ENCODE measurements at regions not wholly inside any gene's neighbourhood (a gene's known extent, or its start where the extent isn't known, plus 50 kb on each side); places are given as distances from the start of the nearest gene placed in this dataset.
"Not testable (repeated sequence)": the region's sequence is repeated elsewhere in the genome, so short reads cannot be mapped to it uniquely, and the experiment has no call there.

GRCh38 chr6:139539852-139540251, 165.4 kb upstream of the CITED2 start:
- DNase-seq (ENCODE audit: low read depth): no peak

- DNase-seq (ENCODE audit: low read depth): no peak
Measured at GRCh38 chr6:139538366-139538765, 163.9 kb upstream of the CITED2 start.

GRCh38 chr6:139536751-139537617, 162.5 kb upstream of the CITED2 start:
- DNase-seq (ENCODE audit: low read depth): no peak

DNA sequence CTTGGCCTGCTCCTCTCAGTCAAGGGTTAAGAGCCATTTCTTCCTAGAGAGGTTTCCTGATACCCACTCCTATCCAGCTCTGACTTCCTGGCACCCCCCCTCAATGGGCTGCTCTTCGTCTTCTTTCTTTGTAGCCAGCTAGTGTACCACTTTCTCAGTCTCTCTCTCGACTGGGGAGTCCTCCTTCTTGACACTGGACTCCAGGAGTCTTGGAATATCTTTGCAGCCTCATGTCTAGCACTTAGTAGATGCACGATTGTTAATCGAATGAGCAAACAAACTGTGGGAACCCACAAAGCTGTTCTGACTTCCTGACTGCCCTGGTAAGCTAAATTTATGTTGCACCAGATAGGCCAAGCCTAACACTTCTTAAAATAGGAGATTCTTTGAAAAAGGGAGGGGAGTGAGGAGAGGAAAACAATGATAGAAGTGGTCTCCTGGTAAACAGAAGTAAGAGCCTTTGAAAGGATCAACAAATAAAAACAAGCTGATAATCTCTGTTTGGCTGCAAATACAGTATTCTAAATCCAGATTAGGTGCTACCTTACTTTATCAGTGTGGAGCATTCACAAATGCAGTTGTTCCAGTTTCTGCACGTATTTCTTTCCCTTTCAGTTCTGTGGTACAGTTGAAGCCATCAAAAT, 160.1 kb upstream of the CITED2 start:
- DNase-seq (ENCODE audit: low read depth): no peak

DNA sequence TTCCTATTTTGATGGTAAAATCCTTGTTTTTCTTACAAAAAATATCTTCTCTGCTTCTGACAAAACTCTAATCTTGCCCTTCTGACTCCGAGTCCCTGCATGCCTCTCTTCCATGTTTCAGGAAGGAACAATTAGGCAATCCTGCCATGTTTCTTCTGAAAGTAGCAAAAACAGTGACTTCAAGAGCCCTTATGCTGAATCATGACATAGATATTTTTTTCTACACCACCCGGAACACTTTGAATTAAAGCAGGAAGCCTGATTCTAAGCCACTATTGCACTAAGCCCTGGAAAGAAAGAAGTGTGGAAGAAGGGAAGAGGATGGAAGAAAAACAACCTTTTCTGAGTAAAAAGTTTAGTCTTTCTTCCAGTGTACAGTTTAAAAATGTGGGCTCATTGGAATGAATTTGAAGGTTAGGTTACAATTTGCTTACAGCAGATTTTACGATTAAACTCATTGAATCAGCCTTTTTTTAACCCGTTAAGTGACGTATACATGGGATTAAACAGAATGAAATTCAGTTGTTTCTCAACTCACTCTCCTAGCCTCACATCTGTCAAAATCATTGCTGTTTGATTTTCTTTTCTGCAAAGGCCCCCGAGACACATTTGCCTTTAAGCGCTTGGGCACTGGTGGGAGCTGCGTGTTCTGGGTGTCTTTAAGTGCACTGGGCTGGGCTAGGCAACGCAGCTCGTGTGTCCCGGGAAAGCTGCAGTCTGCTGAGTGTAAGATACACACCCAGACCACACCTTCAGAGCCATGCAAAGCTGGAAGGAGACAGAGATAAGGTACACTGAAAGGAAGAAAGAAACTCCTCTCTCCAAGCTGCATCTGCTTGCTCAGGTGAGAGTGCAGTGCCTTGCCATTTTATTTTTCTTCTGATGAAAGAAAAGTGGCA, 159.4 kb upstream of the CITED2 start:
- no peak for DNase-seq (ENCODE audit: low read depth)

DNA sequence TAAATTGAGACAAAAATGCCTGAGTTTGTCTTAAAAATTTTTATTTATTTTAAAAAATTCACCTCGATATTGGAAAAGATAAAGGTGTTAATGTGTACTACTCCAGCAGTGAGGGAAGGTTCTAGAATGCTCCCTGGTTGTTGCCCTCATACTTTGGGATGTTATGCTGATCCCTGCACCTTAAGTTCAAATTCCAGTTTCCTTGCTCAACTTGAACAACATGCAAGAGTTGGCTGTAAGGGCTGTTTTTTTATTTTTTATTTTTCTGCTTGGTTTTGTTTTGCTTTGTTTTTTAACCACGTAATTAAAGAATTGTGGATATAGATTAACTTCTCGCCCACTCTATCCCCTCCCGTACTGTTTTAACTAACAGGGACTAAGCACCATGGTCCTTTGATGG, 158.7 kb upstream of the CITED2 start:
- no peak for DNase-seq (ENCODE audit: low read depth)

GRCh38 chr6:139531148-139532115, 157.0 kb upstream of the CITED2 start:
- peak; percentile 12 for DNase-seq (ENCODE audit: low read depth)

DNA sequence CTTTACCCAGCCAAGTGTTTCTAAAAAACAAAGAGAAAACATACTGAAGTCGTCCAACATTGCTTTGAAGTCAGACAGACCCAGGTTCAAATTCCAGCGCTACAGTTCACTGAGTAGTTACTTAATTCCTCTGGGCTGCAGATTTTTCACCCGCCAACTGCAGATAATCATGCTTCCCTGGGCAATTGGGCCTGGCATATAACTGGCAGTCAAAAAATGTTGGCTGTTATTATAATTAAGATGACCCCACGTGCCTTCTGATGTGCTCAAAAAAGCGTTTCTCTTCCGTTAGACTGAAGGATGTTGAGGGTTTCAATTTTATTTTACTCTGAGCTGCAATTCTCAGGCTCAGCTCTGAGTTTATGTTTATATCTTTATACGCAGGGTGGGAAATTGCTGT, 156.1 kb upstream of the CITED2 start:
- no peak for DNase-seq (ENCODE audit: low read depth)

DNA sequence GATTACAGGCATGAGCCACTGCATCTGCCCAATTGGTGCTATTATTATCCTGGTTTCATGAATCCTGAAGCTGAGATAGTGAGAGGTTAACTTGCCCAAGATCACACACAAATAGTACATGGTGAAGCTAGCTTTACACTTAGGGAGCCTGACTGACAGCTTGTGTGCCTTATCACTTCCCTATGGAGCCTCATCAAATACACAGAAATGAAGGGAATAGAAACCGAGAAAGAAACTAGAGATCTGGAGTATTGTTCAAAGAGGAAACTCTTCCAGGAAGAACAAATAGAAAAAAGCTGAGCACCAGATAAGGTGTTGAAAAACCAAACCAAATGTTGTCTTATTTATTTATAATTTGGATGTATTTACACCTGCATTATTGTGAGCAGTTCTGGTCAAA, 155.0 kb upstream of the CITED2 start:
- DNase-seq (ENCODE audit: low read depth): no peak

GRCh38 chr6:139528471-139528870, 154.0 kb upstream of the CITED2 start:
- DNase-seq (ENCODE audit: low read depth): no peak

DNA sequence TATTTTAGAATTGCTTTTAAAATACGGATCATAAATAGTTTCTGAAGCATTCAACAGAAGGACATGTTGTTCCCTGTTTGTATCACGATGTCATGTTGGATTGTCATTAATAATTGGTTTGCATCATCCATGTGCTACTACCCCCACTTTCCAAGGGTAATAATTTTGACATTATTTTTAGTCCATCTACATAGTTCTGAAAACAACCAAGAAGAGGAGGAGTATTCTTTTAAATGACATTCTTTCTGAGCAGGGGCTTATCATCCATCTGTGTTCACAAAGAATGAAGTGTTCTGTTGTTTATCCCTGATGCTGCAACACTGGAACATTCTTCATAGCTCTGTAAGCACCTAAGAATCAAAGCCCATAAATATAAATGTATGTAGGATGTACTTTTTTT, 151.0 kb upstream of the CITED2 start:
- no peak for DNase-seq (ENCODE audit: low read depth)

- DNase-seq (ENCODE audit: low read depth): no peak
Measured at GRCh38 chr6:139523986-139524385, 149.5 kb upstream of the CITED2 start.

GRCh38 chr6:139522511-139523220, 148.2 kb upstream of the CITED2 start:
- no peak for DNase-seq (ENCODE audit: low read depth)

GRCh38 chr6:139521338-139521737, 146.9 kb upstream of the CITED2 start:
- DNase-seq (ENCODE audit: low read depth): no peak

GRCh38 chr6:139520321-139520768, 145.9 kb upstream of the CITED2 start:
- no peak for DNase-seq (ENCODE audit: low read depth)

GRCh38 chr6:139519571-139520031, 145.2 kb upstream of the CITED2 start:
- DNase-seq (ENCODE audit: low read depth): no peak

DNA sequence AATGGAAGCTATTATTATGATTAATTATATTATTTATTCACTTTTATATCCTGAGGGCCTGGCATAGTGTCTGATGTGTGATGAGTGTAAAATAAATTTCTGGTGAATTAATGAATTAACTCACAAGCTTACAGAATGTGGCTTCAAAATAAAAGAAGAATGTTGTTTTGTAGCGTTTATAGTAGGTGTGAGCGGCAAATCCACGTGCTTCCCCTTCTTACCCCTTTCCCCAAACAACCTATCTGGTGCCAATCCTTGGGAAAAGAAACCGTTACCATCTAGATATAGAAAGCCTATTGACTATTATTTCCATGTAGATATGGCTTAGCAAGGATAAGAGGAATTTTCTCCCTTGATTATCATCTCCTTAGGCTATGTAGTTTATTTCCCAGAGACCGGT, 144.6 kb upstream of the CITED2 start:
- DNase-seq (ENCODE audit: low read depth): no peak

GRCh38 chr6:139518556-139519091, 144.2 kb upstream of the CITED2 start:
- no peak for DNase-seq (ENCODE audit: low read depth)

DNA sequence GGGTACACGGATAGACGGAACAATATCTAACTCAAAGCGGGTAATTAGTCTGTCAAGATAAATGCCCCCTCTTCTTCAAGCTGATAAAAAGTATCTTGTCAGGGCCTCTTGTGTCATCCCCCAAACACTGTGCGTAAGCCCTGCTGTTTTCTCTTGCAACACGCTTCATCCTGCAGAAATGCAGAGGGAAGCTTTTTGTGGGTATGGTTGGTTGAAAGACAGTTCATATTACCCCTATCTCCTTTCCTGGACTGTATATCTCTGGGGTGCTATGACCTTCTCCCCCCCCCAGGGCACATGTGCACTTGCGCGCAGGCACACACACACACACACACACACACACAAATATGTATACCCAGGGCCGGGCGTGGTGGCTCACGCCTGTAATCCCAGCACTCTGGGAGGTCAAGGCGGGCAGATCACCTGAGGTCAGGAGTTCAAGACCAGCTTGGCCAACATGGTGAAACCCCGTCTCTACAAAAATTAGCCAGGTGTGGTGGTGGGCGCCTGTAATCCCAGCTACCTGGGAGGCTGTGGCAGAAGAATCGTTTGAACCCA, 143.6 kb upstream of the CITED2 start:
- DNase-seq (ENCODE audit: low read depth): not testable (repeated sequence)

GRCh38 chr6:139515511-139515910, 141.1 kb upstream of the CITED2 start:
- DNase-seq (ENCODE audit: low read depth): no peak
